ENCODE measurements at regions not wholly inside any gene's neighbourhood (a gene's known extent, or its start where the extent isn't known, plus 50 kb on each side); places are given as distances from the start of the nearest gene placed in this dataset.
"Not testable (repeated sequence)": the region's sequence is repeated elsewhere in the genome, so short reads cannot be mapped to it uniquely, and the experiment has no call there.

DNA sequence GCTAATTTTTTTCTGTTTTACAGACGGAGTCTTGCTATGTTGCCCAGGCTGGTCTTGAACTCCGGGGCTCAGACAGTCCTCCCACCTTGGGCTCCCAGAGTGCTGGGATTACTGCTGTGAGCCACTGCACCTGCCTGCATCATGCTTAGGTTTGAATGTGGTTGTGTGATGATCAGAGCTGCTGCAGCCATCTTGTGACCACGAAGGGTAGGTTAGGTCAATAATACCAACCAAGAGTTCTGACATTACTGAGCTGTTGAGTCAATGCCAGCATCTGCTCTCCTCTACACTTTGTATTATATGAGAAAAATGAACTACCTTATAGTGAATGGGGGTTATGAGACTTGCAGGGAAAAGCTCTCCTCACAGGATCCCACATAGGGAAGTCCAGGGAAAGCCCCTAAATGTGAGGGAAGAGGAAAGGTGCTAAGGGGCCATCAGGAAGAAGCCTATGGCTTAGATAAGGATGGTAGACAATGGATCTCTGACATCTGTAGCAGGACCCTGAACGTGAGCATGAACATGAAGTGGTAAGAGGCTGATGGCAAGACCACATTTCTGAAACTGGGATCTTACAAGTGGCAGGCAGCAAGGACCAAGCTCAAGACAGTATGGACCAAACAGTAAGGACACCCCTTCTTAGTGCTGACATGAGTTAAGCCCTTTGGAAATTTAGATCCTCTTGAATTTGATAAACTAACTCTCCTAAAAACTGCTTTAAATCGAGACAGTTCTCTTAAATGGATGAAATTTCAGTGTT, 75.7 kb upstream of the ZNF169 start:
- Histone ChIP-seq H3K9me3 (ENCODE audit: control insufficient read depth in 3 of 3, low read length in 3 of 3) (no peaks in the 10 kb centered on the region), H3K27me3 (ENCODE audit: control insufficient read depth in 3 of 3, insufficient read depth in 3 of 3, low read length in 3 of 3) (no peaks in the 10 kb centered on the region), H3K4me1 (ENCODE audit: control insufficient read depth in 3 of 3, insufficient read depth in 3 of 3, low read length in 3 of 3) (peaks cover 7 to 14% (median 8%) of the 10 kb centered on the region in 3 donors), H3K9ac (ENCODE audit: low read depth in 1 of 3, low read length in 3 of 3) (no peak overlapping the region), H3K4me3 (ENCODE audit: low read length in 3 of 3) (no peak overlapping the region), H3K27ac (ENCODE audit: low read depth, low read length) (no peak overlapping the region), H3K36me3 (ENCODE audit: control insufficient read depth in 3 of 3, insufficient read depth in 3 of 3, low read length in 3 of 3) (peaks cover 6 to 12% (median 7%) of the 10 kb centered on the region in 3 donors)

DNA sequence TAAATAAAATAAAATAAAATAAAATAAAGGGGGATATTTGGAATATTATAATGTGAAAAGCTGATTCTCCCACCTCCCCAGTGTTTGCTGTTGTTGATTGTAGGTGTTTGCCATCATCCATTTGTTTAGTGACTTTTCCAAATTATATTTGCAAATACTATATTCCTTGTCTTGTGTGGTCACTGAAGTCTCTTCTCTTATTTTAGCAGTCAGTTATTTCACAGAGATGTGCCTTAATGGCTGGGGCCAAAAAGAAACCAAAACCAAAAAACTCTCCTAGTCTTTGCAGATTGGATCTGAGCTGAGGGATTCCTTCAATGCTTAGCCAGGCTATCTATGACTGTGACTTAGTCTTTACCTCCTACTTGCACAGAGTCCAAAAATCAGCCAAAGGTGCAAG, 70.9 kb upstream of the ZNF169 start:
- Histone ChIP-seq H3K4me3 (ENCODE audit: low read length in 3 of 3) (no peak overlapping the region), H3K27me3 (ENCODE audit: control insufficient read depth in 3 of 3, insufficient read depth in 3 of 3, low read length in 3 of 3) (no peaks in the 10 kb centered on the region), H3K27ac (ENCODE audit: low read depth, low read length) (no peak overlapping the region), H3K9me3 (ENCODE audit: control insufficient read depth in 3 of 3, low read length in 3 of 3) (no peaks in the 10 kb centered on the region), H3K9ac (ENCODE audit: low read depth in 1 of 3, low read length in 3 of 3) (no peak overlapping the region), H3K4me1 (ENCODE audit: control insufficient read depth in 3 of 3, insufficient read depth in 3 of 3, low read length in 3 of 3) (no peaks in the 10 kb centered on the region), H3K36me3 (ENCODE audit: control insufficient read depth in 3 of 3, insufficient read depth in 3 of 3, low read length in 3 of 3) (peaks cover 4 to 12% (median 7%) of the 10 kb centered on the region in 3 donors)

DNA sequence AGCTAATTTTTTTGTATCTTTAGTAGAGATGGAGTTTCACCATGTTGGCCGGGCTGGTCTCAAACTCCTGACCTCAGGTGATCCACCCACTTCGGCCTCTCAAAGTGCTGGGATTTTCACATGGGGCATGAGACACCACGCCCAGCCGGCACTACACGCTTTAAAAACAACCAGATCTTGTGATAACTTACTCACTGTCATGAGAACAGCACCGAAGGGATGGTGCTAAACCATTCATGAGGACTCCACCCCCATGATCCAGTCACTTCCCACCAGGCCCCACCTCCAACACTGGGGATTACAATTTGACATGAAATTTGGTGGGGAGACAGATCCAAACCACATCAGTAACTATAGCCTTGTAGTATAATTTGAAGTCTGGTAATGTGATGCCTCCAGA, 67.4 kb upstream of the ZNF169 start:
- not testable (repeated sequence) for H3K36me3 ChIP-seq (ENCODE audit: control insufficient read depth in 3 of 3, insufficient read depth in 3 of 3, low read length in 3 of 3); H3K4me1 ChIP-seq (ENCODE audit: control insufficient read depth in 3 of 3, insufficient read depth in 3 of 3, low read length in 3 of 3); H3K9me3 ChIP-seq (ENCODE audit: control insufficient read depth in 3 of 3, low read length in 3 of 3); H3K9ac ChIP-seq (ENCODE audit: low read depth in 1 of 3, low read length in 3 of 3); H3K27me3 ChIP-seq (ENCODE audit: control insufficient read depth in 3 of 3, insufficient read depth in 3 of 3, low read length in 3 of 3); H3K4me3 ChIP-seq (ENCODE audit: low read length in 3 of 3); H3K27ac ChIP-seq (ENCODE audit: low read depth, low read length)

DNA sequence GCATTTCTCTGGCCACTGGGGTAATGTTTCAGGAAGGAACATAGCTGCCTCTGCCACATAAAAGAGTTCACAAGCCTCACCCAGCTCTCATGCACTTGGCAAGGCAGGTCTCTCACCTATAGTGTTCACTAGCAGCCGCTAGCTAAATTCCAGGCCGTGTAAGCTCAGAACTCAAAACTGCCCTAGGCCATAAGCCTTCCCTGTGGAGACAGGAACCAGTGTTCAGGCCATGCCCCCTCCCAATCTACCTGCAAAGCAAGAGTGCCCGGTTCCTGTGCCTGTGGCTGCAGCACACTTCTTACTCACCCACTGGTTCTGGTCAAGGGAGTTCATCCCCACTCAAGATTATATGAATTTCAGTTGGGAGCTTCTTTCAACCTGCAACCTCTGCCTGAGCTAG, 60.7 kb upstream of the ZNF169 start:
- H3K4me1 ChIP-seq (ENCODE audit: control insufficient read depth in 3 of 3, insufficient read depth in 3 of 3, low read length in 3 of 3): peaks cover 6 to 12% (median 9%) of the 10 kb centered on the region in 3 donors
- H3K36me3 ChIP-seq (ENCODE audit: control insufficient read depth in 3 of 3, insufficient read depth in 3 of 3, low read length in 3 of 3): peaks cover 0 to 4% (median 0%) of the 10 kb centered on the region in 3 donors
- H3K9ac ChIP-seq (ENCODE audit: low read depth in 1 of 3, low read length in 3 of 3): no peak overlapping the region
- no peaks in the 10 kb centered on the region for H3K27me3 ChIP-seq (ENCODE audit: control insufficient read depth in 3 of 3, insufficient read depth in 3 of 3, low read length in 3 of 3)
- H3K9me3 ChIP-seq (ENCODE audit: control insufficient read depth in 3 of 3, low read length in 3 of 3): no peaks in the 10 kb centered on the region
- H3K4me3 ChIP-seq (ENCODE audit: low read length in 3 of 3): no peak overlapping the region
- no peak overlapping the region for H3K27ac ChIP-seq (ENCODE audit: low read depth, low read length)

DNA sequence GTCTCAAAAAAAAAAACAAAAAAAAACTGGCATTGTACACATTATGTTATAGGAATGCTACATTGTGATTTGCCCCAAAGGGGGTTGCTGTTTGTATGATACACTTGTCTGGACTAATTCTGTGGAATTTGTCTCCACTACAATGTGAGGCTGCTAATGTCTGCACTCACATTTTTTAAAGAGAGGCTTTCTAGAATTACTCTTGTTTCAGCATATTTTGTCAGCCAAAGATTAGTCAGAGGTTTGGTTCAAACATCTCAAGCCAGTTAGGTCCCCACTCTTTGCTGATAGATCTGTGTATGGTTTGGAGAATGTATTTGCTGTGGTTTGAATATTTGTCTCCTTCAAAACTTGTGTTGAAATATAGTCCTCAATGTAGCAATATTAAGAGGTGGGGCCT, 59.3 kb upstream of the ZNF169 start:
- Histone ChIP-seq H3K4me1 (ENCODE audit: control insufficient read depth in 3 of 3, insufficient read depth in 3 of 3, low read length in 3 of 3) (peaks cover 6 to 12% (median 9%) of the 10 kb centered on the region in 3 donors), H3K9ac (ENCODE audit: low read depth in 1 of 3, low read length in 3 of 3) (no peak overlapping the region), H3K9me3 (ENCODE audit: control insufficient read depth in 3 of 3, low read length in 3 of 3) (peaks cover 0 to 5% (median 0%) of the 10 kb centered on the region in 3 donors), H3K27me3 (ENCODE audit: control insufficient read depth in 3 of 3, insufficient read depth in 3 of 3, low read length in 3 of 3) (no peaks in the 10 kb centered on the region), H3K4me3 (ENCODE audit: low read length in 3 of 3) (no peak overlapping the region), H3K27ac (ENCODE audit: low read depth, low read length) (no peak overlapping the region), H3K36me3 (ENCODE audit: control insufficient read depth in 3 of 3, insufficient read depth in 3 of 3, low read length in 3 of 3) (peaks cover 0 to 4% (median 0%) of the 10 kb centered on the region in 3 donors)

DNA sequence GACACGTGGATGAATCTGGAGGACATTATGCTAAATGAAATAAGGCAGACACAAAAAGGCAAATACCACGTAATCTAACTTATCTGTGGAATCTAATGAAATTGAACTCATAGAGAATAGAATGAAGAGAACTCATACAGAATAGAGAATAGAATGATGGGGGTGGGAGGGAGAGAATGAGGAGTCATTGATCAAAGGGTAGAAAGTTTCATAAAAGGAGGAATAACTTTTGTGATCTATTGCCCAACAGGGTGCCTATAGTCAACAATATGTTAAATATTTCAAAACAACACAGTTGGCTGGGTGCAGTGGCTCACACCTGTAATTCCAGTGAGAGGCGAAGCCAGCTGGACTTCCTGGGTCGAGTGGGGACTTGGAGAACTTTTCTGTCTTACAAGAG, 54.9 kb upstream of the ZNF169 start:
- H3K27me3 ChIP-seq (ENCODE audit: control insufficient read depth in 3 of 3, insufficient read depth in 3 of 3, low read length in 3 of 3): no peaks in the 10 kb centered on the region
- H3K36me3 ChIP-seq (ENCODE audit: control insufficient read depth in 3 of 3, insufficient read depth in 3 of 3, low read length in 3 of 3): no peaks in the 10 kb centered on the region
- no peak overlapping the region for H3K9ac ChIP-seq (ENCODE audit: low read depth in 1 of 3, low read length in 3 of 3)
- H3K9me3 ChIP-seq (ENCODE audit: control insufficient read depth in 3 of 3, low read length in 3 of 3): peaks cover 0 to 5% (median 0%) of the 10 kb centered on the region in 3 donors
- H3K27ac ChIP-seq (ENCODE audit: low read depth, low read length): no peak overlapping the region
- peaks cover 0 to 2% (median 0%) of the 10 kb centered on the region in 3 donors for H3K4me1 ChIP-seq (ENCODE audit: control insufficient read depth in 3 of 3, insufficient read depth in 3 of 3, low read length in 3 of 3)
- H3K4me3 ChIP-seq (ENCODE audit: low read length in 3 of 3): no peak overlapping the region

DNA sequence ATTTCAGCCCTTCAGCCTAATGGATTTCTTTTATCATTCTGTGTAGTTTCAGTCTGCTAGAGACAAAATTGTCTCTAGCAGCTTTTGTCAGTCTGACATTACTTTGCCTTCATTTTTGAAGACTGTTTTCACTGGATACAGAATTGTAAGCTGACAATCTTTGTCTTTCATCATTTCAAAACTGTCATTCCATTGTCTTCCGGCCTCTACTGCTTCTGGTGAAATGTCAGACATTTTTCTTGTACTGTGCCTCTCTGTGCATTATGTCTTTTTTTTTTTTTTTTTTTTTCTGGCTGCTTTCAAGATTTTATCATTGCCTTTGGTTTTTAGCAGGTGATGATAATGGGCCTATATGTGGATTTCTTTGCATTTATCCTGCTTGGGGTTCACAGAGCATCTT, 51.3 kb upstream of the ZNF169 start:
- H3K9ac ChIP-seq (ENCODE audit: low read depth in 1 of 3, low read length in 3 of 3): no peak overlapping the region
- no peaks in the 10 kb centered on the region for H3K4me1 ChIP-seq (ENCODE audit: control insufficient read depth in 3 of 3, insufficient read depth in 3 of 3, low read length in 3 of 3)
- H3K27ac ChIP-seq (ENCODE audit: low read depth, low read length): no peak overlapping the region
- no peaks in the 10 kb centered on the region for H3K27me3 ChIP-seq (ENCODE audit: control insufficient read depth in 3 of 3, insufficient read depth in 3 of 3, low read length in 3 of 3)
- H3K4me3 ChIP-seq (ENCODE audit: low read length in 3 of 3): no peak overlapping the region
- no peaks in the 10 kb centered on the region for H3K36me3 ChIP-seq (ENCODE audit: control insufficient read depth in 3 of 3, insufficient read depth in 3 of 3, low read length in 3 of 3)
- peaks cover 0 to 5% (median 0%) of the 10 kb centered on the region in 3 donors for H3K9me3 ChIP-seq (ENCODE audit: control insufficient read depth in 3 of 3, low read length in 3 of 3)

Small RNA genes in the stretch of these regions (small RNA-seq; reads per million reads assigned to genes)
- gene MIRLET7A1: 11.7 reads per million, percentile 92 among the genes with 10 or more reads in this experiment
- gene MIRLET7D: 759 reads per million, percentile 98 among the genes with 10 or more reads in this experiment
- 27.6 reads per million, percentile 94 among the genes with 10 or more reads in this experiment for gene MIRLET7F1

Measured in skeletal muscle tissue (tissue), 4 donors.